22Rv1 (cell line): ENCODE measurements at regions not wholly inside any gene's neighbourhood (a gene's known extent, or its start where the extent isn't known, plus 50 kb on each side); places are given as distances from the start of the nearest gene placed in this dataset.
"Not testable (repeated sequence)": the region's sequence is repeated elsewhere in the genome, so short reads cannot be mapped to it uniquely, and the experiment has no call there.

ENCODE experiments used
- CTCF ChIP-seq: fragments of 450-650 bp; IDR thresholded peaks from 2 replicates; pipeline ENCODE4 v1.5.1; 2017; ENCODE audit warnings: mild to moderate bottlenecking
- ZFX ChIP-seq: fragments of 450-650 bp; IDR thresholded peaks from 2 replicates; pipeline ENCODE4 v1.6.1; 2017; ENCODE audit warnings: antibody characterized with exemption, borderline replicate concordance

- TF ChIP-seq CTCF, ZFX: not testable (repeated sequence)
Measured at GRCh38 chr4:137942815-137943214, 299.3 kb downstream of the SLC7A11 start.
